ENCODE measurements at regions not wholly inside any gene's neighbourhood (a gene's known extent, or its start where the extent isn't known, plus 50 kb on each side); places are given as distances from the start of the nearest gene placed in this dataset.
A peak's percentile ranks its signal among the peaks of the same experiment; 100 is the strongest.
"Not testable (repeated sequence)": the region's sequence is repeated elsewhere in the genome, so short reads cannot be mapped to it uniquely, and the experiment has no call there.

DNA sequence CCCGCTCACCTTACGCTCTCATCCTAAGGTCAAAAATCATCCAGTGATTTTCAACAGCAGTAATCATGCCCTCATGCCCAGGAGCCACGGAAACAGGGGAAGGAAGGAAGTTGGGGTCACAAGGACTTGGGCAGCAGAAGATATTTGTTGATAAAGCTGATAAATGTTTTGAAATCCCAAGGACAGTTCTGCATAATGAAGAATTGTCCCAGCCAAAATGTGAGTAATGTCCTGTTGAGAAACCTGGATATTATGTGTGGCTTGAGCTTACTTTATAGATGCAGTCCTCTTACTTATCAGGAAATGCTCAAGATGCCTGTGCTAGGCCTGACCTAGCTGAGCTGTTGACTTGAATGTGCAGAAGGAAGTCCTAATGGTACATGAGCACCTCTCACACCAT, 263.0 kb upstream of the ZFP42 start:
- DNase-seq: no peak

DNA sequence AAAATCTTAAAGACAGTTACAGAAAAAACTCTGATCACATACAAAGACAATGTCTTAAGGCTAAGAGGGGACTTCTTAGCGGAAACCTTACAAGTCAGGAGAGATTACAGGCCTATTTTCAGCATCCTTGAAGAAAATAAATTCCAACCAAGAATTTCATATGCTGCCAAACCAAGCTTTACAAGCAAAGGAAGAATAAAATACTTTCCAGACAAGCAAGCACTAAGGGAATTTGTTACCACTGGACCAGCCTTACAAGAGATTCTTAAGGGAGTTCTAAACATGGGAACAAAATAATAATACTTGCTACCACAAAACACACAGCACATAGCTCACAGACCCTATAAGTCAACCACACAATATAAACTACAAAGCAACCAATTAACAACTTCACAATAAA, 255.8 kb upstream of the ZFP42 start:
- no peak for DNase-seq

DNA sequence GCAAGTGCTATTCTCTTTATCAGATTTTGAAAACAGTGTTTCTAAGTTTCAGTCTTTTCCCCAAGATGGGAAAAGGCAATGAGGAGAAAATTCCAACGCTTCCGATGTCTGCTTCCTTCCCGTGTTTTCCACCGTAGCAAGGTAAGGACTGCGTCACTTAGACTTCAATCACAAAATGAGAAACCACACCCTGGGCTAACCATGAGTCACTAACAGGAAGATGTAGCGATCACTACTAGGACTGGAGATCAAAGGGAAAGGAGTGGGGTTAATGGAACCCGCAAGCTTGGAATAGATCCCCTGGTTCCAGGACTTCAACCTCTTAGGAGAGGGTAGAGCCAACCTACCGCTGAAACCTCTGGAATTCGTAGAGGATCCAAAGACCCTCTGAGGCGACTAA, 250.7 kb upstream of the ZFP42 start:
- DNase-seq: peak; percentile 52

DNA sequence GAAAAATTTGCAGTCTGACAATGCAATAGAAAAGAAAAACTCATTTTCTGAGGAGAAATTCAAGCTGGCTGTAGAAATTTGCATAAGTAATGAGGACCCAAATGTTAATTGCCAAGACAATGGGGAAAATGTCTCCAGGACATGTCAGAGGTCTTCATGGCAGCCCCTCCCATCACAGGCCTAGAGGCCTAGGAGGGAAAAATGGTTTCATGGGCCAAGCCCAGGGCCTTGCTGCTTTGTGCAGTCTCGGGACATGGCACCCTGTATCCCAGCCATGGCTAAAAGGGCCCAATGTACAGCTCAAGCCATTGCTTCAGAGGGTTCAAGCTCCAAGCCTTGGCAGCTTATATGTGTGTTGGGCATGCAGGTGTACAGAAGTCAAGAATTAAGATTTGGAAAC, 244.9 kb upstream of the ZFP42 start:
- not testable (repeated sequence) for DNase-seq

DNA sequence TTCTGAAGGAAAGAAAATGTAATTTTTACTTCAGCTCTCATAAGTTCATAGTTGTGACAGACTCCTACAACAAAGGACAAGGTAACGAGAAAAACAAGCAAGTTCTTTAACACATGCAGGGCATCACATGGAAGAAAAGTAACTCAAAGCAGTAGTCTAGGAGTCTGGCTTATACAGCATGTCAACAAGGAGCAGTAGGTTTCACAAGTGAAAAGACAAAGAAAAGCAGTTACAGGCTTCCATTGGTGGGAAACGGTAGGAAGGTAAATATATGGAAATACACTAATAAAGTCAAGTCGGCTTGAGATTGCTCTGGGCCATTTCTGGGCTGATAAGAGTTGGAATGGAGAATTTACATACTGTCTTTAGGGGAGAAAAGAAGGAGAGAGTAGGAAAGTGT, 228.4 kb upstream of the ZFP42 start:
- DNase-seq: no peak

DNA sequence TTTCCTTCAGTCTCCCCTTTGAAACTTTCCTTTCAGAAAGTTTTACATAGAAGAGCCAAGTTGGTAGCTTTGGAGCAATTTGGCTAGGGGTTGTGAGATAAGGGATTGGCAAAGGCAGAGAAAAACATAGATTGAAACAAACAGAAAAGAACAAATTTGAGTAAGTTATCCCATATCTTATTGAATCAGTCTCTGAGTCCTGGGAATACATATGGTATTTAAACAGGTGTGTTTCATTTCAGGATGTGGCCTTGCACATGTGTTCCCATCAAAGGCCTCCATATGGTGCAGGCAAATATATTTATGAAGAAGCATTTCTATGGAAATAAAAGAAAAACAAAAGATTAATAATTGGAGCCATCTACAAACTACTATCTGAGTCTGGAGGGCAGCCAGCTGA, 227.9 kb upstream of the ZFP42 start:
- DNase-seq: no peak

DNA sequence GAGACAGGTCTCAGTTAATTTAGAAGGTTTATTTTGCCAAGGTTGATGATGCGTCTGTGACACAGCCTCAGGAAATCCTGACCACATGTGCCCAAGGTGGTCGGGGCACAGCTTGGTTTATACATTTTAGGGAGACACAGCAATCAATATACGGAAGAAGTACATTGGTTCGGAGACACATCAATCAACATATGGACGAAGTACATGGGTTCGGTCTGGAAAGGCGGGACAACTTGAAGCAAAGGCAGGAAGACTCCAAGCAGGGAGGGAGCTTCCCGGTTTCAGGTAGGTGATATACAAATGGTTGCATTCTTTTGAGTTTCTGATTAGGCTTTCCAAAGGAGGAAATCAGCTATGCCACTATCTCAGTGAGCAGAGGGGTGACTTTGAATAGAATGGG, 225.2 kb upstream of the ZFP42 start:
- peak; percentile 37 for DNase-seq

DNA sequence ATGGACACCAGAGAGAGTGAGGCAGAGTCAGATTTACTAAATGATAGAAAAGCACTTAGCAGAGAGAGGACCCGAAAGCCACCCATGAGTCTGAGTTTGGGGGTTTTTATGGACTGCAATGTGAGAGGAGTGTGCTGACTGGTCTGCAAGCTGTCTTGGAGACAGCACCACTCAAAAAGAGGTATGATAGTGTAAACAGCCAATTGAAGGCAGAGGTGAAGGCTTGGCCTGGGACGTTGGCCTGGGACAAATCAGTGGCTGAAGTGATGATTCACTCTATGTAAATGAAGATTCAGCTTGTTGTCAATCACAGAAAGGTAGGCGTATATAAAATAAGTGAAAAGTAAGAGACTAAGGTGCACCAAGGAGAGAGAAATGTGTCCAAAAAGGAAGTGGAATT, 217.6 kb upstream of the ZFP42 start:
- DNase-seq: no peak

DNA sequence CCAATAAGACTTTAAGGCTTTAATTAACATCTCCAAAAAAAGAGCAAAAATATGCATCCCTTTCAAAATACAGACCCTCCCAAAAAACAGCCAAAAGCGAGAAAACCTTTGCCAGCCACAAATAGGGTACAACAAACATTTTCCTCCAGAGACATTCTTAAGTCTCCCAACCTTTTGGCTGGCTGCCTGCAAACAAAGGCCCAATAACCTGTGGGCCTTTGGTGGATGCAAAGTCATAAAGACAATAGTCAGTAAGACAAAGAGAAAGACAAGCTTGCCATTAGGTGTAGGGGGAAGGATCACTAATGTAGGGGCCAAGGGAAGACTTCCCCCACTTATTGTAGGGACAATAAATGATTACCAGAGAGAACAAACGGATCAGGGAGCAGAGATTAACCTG, 215.5 kb upstream of the ZFP42 start:
- no peak for DNase-seq

DNA sequence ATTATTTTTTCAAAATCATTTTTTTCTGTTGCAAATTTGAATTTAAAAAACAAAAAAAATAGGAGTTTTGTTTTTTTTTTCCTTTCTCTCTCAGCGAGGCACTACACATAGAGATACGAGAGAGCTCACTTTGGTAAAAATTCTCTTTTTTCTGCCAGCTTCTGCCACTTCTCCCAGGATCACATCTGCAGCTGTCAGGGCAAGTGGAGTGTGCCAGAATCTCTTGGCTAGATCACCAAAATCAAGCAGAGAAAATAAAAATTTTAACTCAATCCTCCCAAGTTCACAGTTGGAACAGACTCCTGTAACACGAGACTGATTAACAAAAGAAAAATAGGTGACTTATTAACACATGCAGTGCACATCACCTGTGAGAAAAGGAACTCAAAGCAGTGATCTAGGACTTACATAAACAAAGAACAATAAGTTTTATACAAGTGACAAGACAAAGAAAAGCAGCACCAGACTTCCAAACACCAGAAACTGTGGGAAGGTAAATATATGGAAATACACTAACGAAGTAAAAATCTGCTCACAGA, 213.2 kb upstream of the ZFP42 start:
- peak; percentile 21 for DNase-seq

DNA sequence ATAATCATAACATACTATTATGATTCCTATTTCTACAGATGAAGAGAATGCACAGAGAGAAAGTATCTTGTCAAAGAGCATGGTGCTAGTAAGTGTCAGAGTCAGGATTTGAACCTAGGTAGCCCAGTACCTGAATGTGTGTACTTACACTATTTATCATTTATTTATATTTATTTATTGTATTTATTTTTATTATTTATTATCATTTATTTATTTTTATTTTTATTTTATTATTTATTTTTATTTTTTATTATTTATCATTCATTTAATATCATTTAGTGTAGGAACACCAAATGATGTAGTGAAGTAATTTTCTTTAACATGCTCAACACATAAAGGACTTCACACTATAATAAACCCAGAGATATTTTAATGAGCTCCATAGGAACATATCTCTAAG, 209.4 kb upstream of the ZFP42 start:
- DNase-seq: no peak

DNA sequence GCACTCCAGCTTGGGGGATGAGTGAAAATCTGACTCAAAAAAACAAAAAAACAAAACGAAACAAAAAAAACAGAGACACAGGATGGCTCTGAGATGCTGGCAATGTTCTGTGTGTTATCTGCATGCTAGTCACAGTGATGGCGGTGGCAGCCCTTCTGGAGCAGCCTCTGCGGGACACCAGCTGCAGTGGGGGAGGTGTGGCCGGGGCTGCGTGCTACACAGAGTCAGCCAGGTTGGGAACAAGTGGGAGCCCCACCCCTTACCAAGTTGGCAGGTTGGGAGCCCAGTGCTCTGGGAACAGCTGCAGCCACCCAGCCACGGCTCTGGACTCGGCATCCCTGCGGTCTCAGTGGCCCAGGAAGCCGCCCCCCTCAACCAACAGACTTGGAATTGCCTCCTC, 206.5 kb upstream of the ZFP42 start:
- DNase-seq: no peak

DNA sequence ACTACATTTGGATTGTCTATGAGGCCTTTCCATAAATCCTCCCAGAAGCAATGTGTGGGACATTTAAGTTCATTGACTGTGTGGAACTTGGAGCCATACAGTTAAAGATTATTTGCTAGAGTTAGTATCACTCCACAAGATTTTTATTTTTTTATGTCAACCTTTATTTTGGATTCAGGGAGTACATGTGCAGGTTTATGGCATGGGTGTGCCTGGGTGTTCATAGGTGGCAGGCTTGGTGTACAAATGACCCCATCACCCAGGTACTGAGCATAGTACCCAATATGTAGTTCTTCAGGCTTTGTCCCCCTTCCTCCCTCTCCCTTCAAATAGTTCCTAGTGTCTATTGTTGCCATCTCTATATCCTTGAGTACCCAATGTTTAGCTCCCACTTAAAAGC, 199.8 kb upstream of the ZFP42 start:
- DNase-seq: no peak

DNA sequence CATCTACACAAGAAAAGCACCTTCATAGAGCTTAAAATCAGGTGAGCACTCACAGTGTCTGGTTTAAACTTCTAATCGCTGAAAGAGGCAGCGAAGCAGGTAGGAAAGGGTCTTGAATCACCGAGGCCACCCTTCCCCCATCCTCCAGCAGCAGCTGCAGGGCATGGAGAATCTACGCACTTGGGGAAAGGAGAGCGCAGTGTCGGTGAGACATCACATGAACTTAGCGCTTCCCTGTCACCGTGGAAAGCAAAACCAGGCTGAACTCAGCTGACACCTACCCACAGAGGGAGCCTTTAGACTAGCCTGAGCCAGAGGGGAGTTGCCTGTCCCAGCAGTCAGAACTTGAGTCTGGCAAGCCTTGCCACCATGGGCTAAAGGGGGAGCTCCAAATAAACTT, 197.2 kb upstream of the ZFP42 start:
- DNase-seq: no peak

DNA sequence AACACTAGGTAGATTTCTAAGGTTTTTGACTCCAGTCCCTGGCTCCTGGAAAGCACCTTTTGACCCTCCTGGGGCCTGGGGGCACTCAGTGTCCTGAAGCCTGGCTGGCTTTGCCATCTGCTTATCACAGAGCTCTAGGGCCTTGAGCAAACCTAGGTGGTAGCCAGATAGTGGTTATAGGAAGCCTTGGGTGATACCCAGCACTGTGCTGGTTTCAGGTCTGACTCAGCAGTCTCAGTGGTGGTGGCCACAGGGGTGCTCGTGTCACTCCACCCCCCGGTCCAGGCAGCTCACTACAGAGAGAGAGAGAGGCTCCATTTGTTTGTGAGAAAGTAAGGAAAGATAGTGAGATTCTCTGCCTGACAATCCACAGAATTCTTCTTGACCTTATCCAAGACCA, 195.8 kb upstream of the ZFP42 start:
- DNase-seq: no peak

DNA sequence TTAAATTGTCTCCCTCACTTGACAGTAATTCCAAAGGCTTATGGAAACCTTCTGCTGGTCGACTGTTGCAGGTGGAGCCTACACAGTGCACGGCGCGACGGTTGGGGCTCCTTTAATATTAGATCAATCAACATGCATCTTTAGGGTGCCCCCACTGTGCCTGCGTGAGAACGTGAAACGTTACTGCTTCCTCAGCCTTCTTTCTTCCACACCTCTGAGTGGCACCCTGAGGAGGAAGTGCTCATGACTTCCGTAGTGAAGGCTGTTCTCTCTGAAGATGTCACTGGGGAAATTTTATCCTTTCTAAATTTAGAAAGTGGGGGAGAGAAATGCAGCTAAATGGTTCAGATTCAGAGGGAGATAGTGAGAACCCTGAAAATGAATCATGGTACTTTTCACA, 184.0 kb upstream of the ZFP42 start:
- no peak for DNase-seq

DNA sequence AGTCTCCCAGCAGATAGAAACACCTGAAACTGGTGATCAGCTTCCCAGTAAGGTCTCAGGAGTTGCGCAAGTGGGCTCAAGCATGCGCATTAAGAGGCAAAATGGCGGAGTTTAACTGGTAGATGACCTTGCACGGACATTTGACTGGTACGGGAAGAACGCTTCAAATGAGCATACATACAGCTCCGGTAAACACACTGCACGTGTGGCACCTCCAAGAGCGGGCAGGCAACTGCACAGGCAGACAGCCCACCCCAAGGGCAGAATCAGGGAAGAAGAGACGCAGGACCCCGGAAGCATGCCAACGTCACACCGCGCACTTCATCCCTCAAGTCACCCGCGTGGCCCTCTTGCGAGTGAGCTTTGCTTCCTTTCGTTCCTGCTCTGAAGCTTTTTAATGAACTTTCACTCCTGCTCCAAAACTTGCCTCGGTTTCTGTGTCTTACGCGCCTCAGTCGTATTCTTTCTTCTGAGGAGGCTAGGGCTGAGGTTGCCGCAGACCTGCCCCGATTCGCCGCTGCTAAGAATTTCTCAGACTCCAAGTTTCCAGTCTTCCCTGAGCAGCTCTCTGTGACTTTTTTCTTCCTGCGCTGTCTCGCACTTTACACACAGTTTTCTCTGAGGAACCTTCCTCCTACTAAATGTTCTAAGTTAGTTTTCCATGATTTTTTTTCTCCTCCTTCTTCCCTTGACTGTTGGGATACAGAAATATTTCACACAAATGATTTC, 180.7 kb upstream of the ZFP42 start:
- peak; percentile 86 for DNase-seq

DNA sequence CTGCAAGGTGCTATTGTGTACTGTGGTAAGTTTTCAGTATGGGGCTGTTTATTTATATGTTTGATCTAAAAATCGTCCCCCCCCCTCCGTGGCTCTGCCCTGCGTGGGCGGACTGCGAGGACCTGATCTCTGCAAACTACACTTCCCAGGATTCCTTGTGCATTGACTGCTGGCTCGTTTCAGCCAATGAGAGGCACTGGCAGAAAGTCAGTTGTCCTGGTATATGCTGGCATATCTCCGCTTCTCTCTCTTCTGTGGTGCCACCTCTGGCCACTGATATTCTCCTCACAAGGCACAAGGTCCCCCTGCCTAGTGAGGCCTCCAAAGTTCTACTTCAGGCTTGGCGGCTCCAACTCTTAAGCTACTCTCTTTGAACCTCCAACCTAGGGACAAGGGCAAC, 168.8 kb upstream of the ZFP42 start:
- DNase-seq: peak; percentile 39

DNA sequence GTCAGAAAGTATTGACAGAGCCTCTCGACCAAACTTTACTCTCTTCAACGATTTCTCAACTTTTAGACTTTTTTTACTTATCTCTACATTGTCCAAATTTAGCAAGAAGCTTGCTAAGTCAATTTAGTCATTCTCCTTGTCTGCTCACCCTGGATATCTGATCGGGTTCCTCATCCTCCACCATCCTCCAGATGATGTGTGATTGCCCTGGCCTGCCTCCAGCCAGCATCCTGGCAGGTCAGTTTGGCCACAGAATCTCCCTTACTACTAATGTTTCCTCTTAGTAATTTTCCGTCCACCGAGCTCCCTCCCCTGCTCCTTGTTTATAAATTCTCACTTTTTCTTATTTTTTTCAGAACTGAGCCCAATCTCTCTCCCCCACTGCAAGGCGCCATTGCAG, 167.9 kb upstream of the ZFP42 start:
- DNase-seq: no peak

DNA sequence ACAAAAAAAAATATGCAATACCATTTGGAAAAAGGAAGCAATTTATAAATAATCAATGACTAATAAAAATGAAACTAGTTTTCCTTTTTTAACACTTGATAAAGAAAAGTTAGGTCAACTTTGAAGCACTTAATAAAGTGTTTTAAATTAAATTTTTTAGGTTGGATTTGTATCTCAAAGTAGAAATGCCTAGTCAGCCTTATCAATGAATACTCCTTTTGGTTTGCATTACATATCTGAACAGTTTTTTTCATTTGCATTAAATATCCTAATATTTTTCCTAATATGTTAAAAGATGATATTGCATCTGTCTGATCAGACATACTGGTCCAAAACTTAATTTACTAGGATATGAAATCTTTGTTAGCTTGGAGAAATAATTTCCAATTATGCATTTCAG, 155.8 kb upstream of the ZFP42 start:
- DNase-seq: no peak

DNA sequence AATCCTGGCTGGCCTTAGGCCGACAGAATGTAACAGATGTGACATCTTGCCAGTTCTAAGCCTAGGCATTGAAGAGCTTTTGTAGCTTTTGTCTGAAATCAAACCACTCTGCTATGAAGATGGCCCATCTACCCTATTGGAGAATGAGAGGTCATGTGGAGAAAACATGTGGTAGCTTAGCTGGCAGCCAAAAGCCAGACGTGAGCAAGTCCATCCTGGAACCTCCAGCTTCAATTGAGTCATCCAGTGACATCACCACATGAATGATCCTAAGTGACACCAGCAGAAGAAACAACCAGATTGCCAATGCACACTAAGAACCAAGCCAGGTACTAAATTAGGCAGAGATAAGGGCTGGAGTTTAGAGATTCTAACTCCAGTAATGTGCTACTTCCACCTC, 154.8 kb upstream of the ZFP42 start:
- DNase-seq: no peak

DNA sequence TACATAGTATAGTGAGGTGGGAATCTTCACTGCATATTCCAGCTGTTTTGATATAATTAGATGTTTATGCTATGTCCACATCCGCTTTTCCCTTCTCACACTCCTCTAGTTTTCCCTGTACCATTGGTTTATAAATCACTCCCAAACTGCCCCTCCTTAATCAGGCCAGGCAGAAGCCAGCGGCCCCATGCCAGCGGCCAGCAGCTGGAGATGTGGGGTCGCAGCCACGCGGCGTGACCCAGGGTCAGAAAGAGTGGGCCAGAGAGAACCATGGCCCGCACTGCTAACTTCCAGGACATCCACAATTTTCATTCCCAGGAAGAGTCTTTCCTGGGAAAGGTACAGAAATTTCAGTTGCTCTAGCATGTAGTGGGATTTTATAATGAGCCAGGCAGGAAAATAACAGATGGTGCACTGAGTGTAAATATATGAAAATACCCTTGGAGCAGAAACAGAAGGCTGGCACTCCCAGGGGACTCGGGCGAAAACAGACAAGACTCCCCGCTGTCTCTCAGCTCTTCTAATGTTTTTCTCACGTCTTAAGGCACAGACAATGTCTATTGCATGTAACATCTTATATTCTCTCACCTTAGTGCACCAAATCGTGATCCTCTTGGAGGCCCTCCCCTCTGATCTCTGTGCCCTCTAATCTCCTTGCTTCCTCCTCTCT, 145.9 kb upstream of the ZFP42 start:
- no peak for DNase-seq

DNA sequence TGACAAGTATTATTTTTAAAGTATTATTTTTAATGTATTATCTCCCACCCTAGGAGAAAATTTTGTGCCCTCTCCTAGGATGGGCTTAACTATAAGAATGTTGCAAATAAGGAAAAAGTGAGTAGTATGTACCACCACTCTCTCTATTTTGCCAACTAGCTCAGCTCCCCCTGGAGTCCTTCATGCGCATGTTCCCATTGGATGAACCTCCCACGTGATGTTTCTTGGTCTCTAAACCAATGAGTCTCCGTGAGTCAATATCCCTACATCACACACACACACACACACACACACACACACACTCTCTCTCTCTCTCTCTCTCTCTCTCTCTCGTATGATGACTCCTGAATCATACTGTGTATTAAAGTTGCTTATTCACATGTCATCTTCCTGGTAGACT, 129.7 kb upstream of the ZFP42 start:
- peak; percentile 2 for DNase-seq

DNA sequence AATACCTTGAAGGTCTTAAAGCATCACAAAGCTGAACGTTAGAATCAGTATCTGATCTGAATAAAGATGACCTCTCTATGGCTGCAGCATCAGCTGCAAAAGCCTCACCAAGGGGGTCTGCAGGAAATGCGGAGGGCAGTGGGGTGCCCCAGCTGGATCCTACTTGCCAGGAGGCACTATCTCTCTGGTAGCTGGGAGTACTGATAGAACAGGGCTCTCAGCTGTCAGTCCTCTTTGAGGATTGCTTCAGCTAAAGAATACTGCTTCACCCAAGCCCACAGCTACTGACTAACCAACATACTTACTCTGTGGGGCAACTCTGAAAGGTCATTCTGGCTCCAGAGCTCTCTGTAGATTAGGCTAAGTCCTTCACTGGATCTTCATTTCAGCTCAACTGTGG, 112.5 kb upstream of the ZFP42 start:
- no peak for DNase-seq

Data from DMS53 (cell line).